ENCODE measurements at regions not wholly inside any gene's neighbourhood (a gene's known extent, or its start where the extent isn't known, plus 50 kb on each side); places are given as distances from the start of the nearest gene placed in this dataset.

- H3K36me3 ChIP-seq (ENCODE audit: low read depth, low read length) = no peaks in the 10 kb centered on the region
- H4K20me1 ChIP-seq (ENCODE audit: low read length) = no peaks in the 10 kb centered on the region
- BruUV-seq (replicated peaks) = no TSS peak
- POLR2A ChIA-PET (ENCODE audit: unreplicated experiment) = no interaction called here
- no peaks in the 10 kb centered on the region for H3F3A ChIP-seq (ENCODE audit: low read length, unreplicated experiment)
- H3K9me3 ChIP-seq (ENCODE audit: low read length) = no peaks in the 10 kb centered on the region
- H3K9me2 ChIP-seq (replicated peaks; ENCODE audit: low read length) = no peaks in the 10 kb centered on the region
- TF ChIP-seq, protein P1, sequence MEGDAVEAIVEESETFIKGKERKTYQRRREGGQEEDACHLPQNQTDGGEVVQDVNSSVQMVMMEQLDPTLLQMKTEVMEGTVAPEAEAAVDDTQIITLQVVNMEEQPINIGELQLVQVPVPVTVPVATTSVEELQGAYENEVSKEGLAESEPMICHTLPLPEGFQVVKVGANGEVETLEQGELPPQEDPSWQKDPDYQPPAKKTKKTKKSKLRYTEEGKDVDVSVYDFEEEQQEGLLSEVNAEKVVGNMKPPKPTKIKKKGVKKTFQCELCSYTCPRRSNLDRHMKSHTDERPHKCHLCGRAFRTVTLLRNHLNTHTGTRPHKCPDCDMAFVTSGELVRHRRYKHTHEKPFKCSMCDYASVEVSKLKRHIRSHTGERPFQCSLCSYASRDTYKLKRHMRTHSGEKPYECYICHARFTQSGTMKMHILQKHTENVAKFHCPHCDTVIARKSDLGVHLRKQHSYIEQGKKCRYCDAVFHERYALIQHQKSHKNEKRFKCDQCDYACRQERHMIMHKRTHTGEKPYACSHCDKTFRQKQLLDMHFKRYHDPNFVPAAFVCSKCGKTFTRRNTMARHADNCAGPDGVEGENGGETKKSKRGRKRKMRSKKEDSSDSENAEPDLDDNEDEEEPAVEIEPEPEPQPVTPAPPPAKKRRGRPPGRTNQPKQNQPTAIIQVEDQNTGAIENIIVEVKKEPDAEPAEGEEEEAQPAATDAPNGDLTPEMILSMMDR (conservative IDR thresholded peaks at IDR 0.05; ENCODE audit: low read depth, low read length) = no peak
- no peak for TF ChIP-seq EZH2 (IDR thresholded peaks at IDR 0.05; ENCODE audit: low read length, unreplicated experiment)
- no peak for TF ChIP-seq EZH2phosphoT487 (IDR thresholded peaks at IDR 0.05; ENCODE audit: borderline replicate concordance, low read length)
- DNase-seq = no peak
- intact Hi-C loops (cut with micrococcal nuclease) = no loop called here
- no peak overlapping the region for H3K4me2 ChIP-seq (ENCODE audit: low read length)
- H3K4me1 ChIP-seq (ENCODE audit: insufficient read depth, low read length) = peaks cover 30% of the 10 kb centered on the region
- H3K9ac ChIP-seq (ENCODE audit: low read length) = no peak overlapping the region
- no peak overlapping the region for H2AFZ ChIP-seq (ENCODE audit: low read length)
- peak overlapping the region; percentile 65 for H3K27ac ChIP-seq (ENCODE audit: low read length)
- CTCF ChIA-PET = no interaction called here
- no peaks in the 10 kb centered on the region for H3K79me2 ChIP-seq (ENCODE audit: low read length)
- no peak for ATAC-seq
- H3K4me3 ChIP-seq (ENCODE audit: low read length) = no peak overlapping the region
- no peaks in the 10 kb centered on the region for H3K27me3 ChIP-seq (ENCODE audit: low read length)
Measured at GRCh38 chr6:149170564-149171452, 146.7 kb upstream of the TAB2 start.

DNA sequence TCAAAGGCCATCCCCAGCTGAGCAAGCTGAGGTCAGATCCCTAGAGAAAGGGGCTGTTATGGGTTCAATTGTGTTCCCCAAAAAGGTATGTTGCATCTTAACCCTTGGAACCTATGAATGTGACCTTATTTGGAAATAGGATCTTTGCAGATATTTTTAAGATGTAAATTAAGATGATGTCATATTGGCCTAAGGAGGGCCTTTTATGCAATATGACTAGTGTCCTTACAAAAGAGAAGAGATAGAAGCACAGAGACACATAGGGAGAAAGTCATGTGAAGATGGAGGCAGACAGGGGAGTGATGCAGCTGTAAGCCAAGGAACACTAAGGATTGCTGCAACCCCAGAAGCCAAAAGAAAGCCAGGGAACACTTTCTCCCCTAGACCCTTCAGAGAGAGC is 144.3 kb upstream of the TAB2 start:
- Histone ChIP-seq H3K4me3 (ENCODE audit: low read length) (no peak overlapping the region), H3K9me3 (ENCODE audit: low read length) (no peaks in the 10 kb centered on the region), H3K27me3 (ENCODE audit: low read length) (no peaks in the 10 kb centered on the region), H3K27ac (ENCODE audit: low read length) (no peak overlapping the region), H3K4me1 (ENCODE audit: insufficient read depth, low read length) (peaks cover 19% of the 10 kb centered on the region), H3K79me2 (ENCODE audit: low read length) (no peaks in the 10 kb centered on the region), H3F3A (ENCODE audit: low read length, unreplicated experiment) (no peaks in the 10 kb centered on the region), H3K4me2 (ENCODE audit: low read length) (no peak overlapping the region), H4K20me1 (ENCODE audit: low read length) (no peaks in the 10 kb centered on the region), H3K36me3 (ENCODE audit: low read depth, low read length) (no peaks in the 10 kb centered on the region), H2AFZ (ENCODE audit: low read length) (no peak overlapping the region), H3K9ac (ENCODE audit: low read length) (no peak overlapping the region), H3K9me2 (replicated peaks; ENCODE audit: low read length) (no peaks in the 10 kb centered on the region)
- intact Hi-C loops (cut with micrococcal nuclease) = no loop called here
- POLR2A ChIA-PET (ENCODE audit: unreplicated experiment) = no interaction called here
- ATAC-seq (no peak), DNase-seq (no peak)
- CTCF ChIA-PET = no interaction called here
- no TSS peak for BruUV-seq (replicated peaks)
- no peak for TF ChIP-seq EZH2 (IDR thresholded peaks at IDR 0.05; ENCODE audit: low read length, unreplicated experiment)

DNA sequence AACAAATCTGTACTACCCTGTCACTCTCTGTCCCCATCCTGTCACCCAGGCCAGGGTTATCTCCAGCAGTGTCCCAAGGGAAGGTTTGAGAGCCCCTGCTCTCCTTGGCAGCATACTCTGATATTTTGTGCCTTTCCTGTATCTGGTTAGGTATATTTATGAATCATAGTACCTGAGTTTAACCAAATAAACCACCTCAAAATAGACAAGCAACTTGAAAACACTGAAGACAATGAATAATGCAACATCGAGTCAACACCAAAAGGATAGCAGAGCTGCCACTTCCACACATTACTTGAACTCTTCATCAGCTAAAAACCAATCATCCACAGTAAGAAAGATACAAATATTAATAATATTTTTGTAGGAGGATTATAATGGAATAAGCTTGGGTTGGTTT is 142.6 kb upstream of the TAB2 start:
- POLR2A ChIA-PET (ENCODE audit: unreplicated experiment) = no interaction called here
- H4K20me1 ChIP-seq (ENCODE audit: low read length) = no peaks in the 10 kb centered on the region
- no TSS peak for BruUV-seq (replicated peaks)
- TF ChIP-seq, protein P1 (conservative IDR thresholded peaks at IDR 0.05; ENCODE audit: low read depth, low read length) = no peak
- TF ChIP-seq EZH2phosphoT487 (IDR thresholded peaks at IDR 0.05; ENCODE audit: borderline replicate concordance, low read length) (no peak), EZH2 (IDR thresholded peaks at IDR 0.05; ENCODE audit: low read length, unreplicated experiment) (no peak)
- intact Hi-C loops (cut with micrococcal nuclease) = no loop called here
- no peaks in the 10 kb centered on the region for H3K9me3 ChIP-seq (ENCODE audit: low read length)
- H3K27me3 ChIP-seq (ENCODE audit: low read length) = no peaks in the 10 kb centered on the region
- no peaks in the 10 kb centered on the region for H3K79me2 ChIP-seq (ENCODE audit: low read length)
- CTCF ChIA-PET = no interaction called here
- no peaks in the 10 kb centered on the region for H3K9me2 ChIP-seq (replicated peaks; ENCODE audit: low read length)
- no peaks in the 10 kb centered on the region for H3K36me3 ChIP-seq (ENCODE audit: low read depth, low read length)
- H3K4me3 ChIP-seq (ENCODE audit: low read length) = no peak overlapping the region
- ATAC-seq = no peak
- no peak overlapping the region for H2AFZ ChIP-seq (ENCODE audit: low read length)
- H3K4me2 ChIP-seq (ENCODE audit: low read length) = no peak overlapping the region
- H3K9ac ChIP-seq (ENCODE audit: low read length) = no peak overlapping the region
- no peak overlapping the region for H3K27ac ChIP-seq (ENCODE audit: low read length)
- H3K4me1 ChIP-seq (ENCODE audit: insufficient read depth, low read length) = peaks cover 4% of the 10 kb centered on the region; the same call in 1 of the 2 replicates
- DNase-seq = no peak
- H3F3A ChIP-seq (ENCODE audit: low read length, unreplicated experiment) = no peaks in the 10 kb centered on the region
